Astrocyte (in vitro differentiated cells and primary cell): ENCODE measurements at regions not wholly inside any gene's neighbourhood (a gene's known extent, or its start where the extent isn't known, plus 50 kb on each side); places are given as distances from the start of the nearest gene placed in this dataset.
"Not testable (repeated sequence)": the region's sequence is repeated elsewhere in the genome, so short reads cannot be mapped to it uniquely, and the experiment has no call there.

ENCODE experiments used
- DNase-seq: peaks from one replicate; pipeline ENCODE4 v3.0.0-alpha.2; 2010; ENCODE audit warnings: low read depth
- FAIRE-seq: peaks from 2 replicates; lab custom pipeline; 2011; peaks lifted over from hg19 to GRCh38; lab: Jason Lieb, UNC
- H2AFZ ChIP-seq: 2 replicates; pipeline ENCODE4 v1.6.0; 2012; ENCODE audit warnings: low read depth, low read length, inconsistent platforms
- H3K27ac ChIP-seq: 2 replicates; pipeline ENCODE4 v1.5.1; 2011; ENCODE audit warnings: low read depth, low read length, inconsistent platforms
- H3K27me3 ChIP-seq: 2 replicates; pipeline ENCODE4 v1.6.0; 2011; ENCODE audit warnings: low read length, inconsistent platforms; ENCODE audit not compliant: insufficient read depth
- H3K36me3 ChIP-seq: 2 replicates; pipeline ENCODE4 v1.5.1; 2011; ENCODE audit warnings: low read length, inconsistent platforms; ENCODE audit not compliant: insufficient read depth
- H3K4me1 ChIP-seq: 2 replicates; pipeline ENCODE4 v1.5.1; 2011; ENCODE audit warnings: low read length, inconsistent platforms; ENCODE audit not compliant: insufficient read depth
- H3K4me2 ChIP-seq: 2 replicates; pipeline ENCODE4 v1.6.0; 2012; ENCODE audit warnings: low read length, inconsistent platforms
- H3K4me3 ChIP-seq: 2 replicates; pipeline ENCODE4 v1.5.1; 2011; ENCODE audit warnings: low read depth, mild to moderate bottlenecking, low read length, inconsistent platforms; ENCODE audit not compliant: insufficient read depth
- H3K79me2 ChIP-seq: 2 replicates; pipeline ENCODE4 v1.6.0; 2012; ENCODE audit warnings: mild to moderate bottlenecking, low read length, inconsistent platforms; ENCODE audit not compliant: insufficient read depth
- H3K9ac ChIP-seq: 2 replicates; pipeline ENCODE4 v1.6.0; 2012; ENCODE audit warnings: mild to moderate bottlenecking, low read length, inconsistent platforms
- H3K9me3 ChIP-seq: 2 replicates; pipeline ENCODE4 v1.5.1; 2012; ENCODE audit warnings: low read depth, mild to moderate bottlenecking, low read length, inconsistent platforms; ENCODE audit not compliant: insufficient read depth
- H4K20me1 ChIP-seq: 2 replicates; pipeline ENCODE4 v1.6.0; 2012; ENCODE audit warnings: low read length, inconsistent platforms; ENCODE audit not compliant: insufficient read depth
- H3K27ac Mint-ChIP-seq: one replicate; pipeline ENCODE4 v1.8.0; 2021; ENCODE audit warnings: mild to moderate bottlenecking, mixed read lengths; ENCODE audit not compliant: unreplicated experiment
- H3K27me3 Mint-ChIP-seq: one replicate; pipeline ENCODE4 v1.8.0; 2021; ENCODE audit warnings: low read depth, mixed read lengths; ENCODE audit not compliant: unreplicated experiment
- H3K36me3 Mint-ChIP-seq: one replicate; pipeline ENCODE4 v1.8.0; 2021; ENCODE audit warnings: low read depth, mixed read lengths; ENCODE audit not compliant: unreplicated experiment
- H3K4me1 Mint-ChIP-seq: one replicate; pipeline ENCODE4 v1.8.0; 2021; ENCODE audit warnings: low read depth, mixed read lengths; ENCODE audit not compliant: unreplicated experiment
- H3K4me3 Mint-ChIP-seq: one replicate; pipeline ENCODE4 v1.8.0; 2021; ENCODE audit warnings: mild to moderate bottlenecking, moderate library complexity, mixed read lengths; ENCODE audit not compliant: unreplicated experiment
- H3K9me3 Mint-ChIP-seq: one replicate; pipeline ENCODE4 v1.8.0; 2021; ENCODE audit warnings: mild to moderate bottlenecking, mixed read lengths; ENCODE audit not compliant: unreplicated experiment
- CTCF ChIP-seq: IDR thresholded peaks from 2 replicates; pipeline ENCODE4 v1.5.1; 2011; ENCODE audit warnings: low read depth, mild to moderate bottlenecking, inconsistent platforms, low read length, moderate library complexity; ENCODE audit not compliant: insufficient read depth
- EZH2 ChIP-seq: IDR thresholded peaks from 2 replicates; pipeline ENCODE4 v1.6.1; 2012; ENCODE audit warnings: mild to moderate bottlenecking, low read length, inconsistent platforms; ENCODE audit not compliant: insufficient read depth

DNA sequence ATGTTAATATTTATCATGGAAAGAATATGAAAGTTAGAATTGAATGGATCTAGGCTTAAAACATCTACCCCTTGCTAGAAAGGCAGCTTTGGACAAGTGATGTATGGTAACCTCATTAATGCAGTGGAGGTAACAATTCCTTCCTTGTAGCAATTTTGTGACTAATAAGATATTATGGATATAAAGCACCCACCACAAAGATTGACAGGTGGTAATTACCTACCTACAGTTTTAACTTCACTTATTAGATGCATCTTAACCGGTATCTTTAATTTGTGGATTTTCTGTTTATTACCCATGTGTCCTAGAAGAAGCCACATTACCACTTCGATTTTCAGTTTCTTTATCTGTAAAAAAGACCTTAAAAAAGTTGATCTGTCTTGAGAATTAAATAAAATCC lies 367.0 kb downstream of the DSC3 start:
- no peak overlapping the region for H3K27ac ChIP-seq
- Mint-ChIP-seq H3K27ac (no peak overlapping the region), H3K4me3 (no peak overlapping the region), H3K4me1 (no peaks in the 10 kb centered on the region), H3K27me3 (peaks cover 1% of the 10 kb centered on the region), H3K9me3 (no peaks in the 10 kb centered on the region), H3K36me3 (no peaks in the 10 kb centered on the region)
- DNase-seq (no peak), FAIRE-seq (no peak)
- H3K9me3 ChIP-seq = no peaks in the 10 kb centered on the region
- no peaks in the 10 kb centered on the region for H3K79me2 ChIP-seq
- H2AFZ ChIP-seq = no peak overlapping the region
- H3K4me2 ChIP-seq = no peak overlapping the region
- H3K36me3 ChIP-seq = no peaks in the 10 kb centered on the region
- no peaks in the 10 kb centered on the region for H3K27me3 ChIP-seq
- H3K9ac ChIP-seq = no peak overlapping the region
- H3K4me1 ChIP-seq = no peaks in the 10 kb centered on the region
- H3K4me3 ChIP-seq = no peak overlapping the region
- H4K20me1 ChIP-seq = no peaks in the 10 kb centered on the region
- TF ChIP-seq CTCF (no peak), EZH2 (no peak)

DNA sequence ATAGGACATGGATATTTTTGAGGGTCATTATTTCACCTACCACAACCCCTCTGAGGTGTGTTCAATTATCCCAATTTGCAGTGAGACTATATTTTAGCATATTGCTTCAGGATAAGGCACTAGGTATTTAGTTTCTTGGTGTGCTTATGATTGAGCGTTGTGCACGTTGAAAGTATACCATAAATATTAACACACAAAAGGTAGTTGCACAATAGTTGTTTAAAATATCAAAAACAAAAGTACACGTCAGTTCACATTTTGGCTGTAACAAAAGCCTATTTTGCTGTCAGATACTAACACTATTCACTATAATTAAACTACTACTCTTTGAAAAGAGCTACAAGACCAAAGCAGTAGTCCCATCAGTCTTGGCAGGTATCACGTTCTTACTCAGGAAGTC lies 367.5 kb downstream of the DSC3 start:
- Histone ChIP-seq H3K9ac (no peak overlapping the region), H3K27me3 (no peaks in the 10 kb centered on the region), H3K27ac (no peak overlapping the region), H3K9me3 (no peaks in the 10 kb centered on the region), H2AFZ (no peak overlapping the region), H3K4me3 (no peak overlapping the region), H3K4me1 (no peaks in the 10 kb centered on the region), H3K4me2 (no peak overlapping the region), H3K79me2 (no peaks in the 10 kb centered on the region), H4K20me1 (no peaks in the 10 kb centered on the region), H3K36me3 (no peaks in the 10 kb centered on the region)
- FAIRE-seq (no peak), DNase-seq (no peak)
- Mint-ChIP-seq H3K27ac (no peak overlapping the region), H3K27me3 (peaks cover 1% of the 10 kb centered on the region), H3K36me3 (no peaks in the 10 kb centered on the region), H3K4me1 (no peaks in the 10 kb centered on the region), H3K4me3 (no peak overlapping the region), H3K9me3 (no peaks in the 10 kb centered on the region)
- TF ChIP-seq CTCF = no peak
- TF ChIP-seq EZH2 = no peak

DNA sequence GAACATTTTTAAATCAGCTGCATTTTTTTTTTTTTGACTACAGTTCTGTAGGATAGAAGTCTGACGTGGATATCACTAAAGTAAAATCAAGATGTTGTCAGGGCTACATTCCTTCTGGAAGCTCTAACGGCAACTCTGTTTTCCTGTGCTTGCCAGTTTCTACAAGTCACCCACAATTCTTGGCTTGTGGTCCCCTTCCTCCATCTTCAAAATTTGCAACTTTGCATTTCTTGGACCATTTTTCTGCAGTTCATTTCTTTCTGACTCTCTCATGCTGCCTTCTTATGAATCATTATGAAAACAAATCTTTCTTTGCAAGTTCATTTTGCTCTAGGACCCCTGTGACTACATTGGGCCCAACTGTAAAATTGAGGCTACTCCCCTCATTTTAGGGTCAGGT lies 367.9 kb downstream of the DSC3 start:
- no peak overlapping the region for H3K27ac Mint-ChIP-seq
- no peaks in the 10 kb centered on the region for H3K9me3 ChIP-seq
- H3K27me3 Mint-ChIP-seq = peaks cover 1% of the 10 kb centered on the region
- H4K20me1 ChIP-seq = no peaks in the 10 kb centered on the region
- H3K27me3 ChIP-seq = no peaks in the 10 kb centered on the region
- no peaks in the 10 kb centered on the region for H3K36me3 Mint-ChIP-seq
- no peaks in the 10 kb centered on the region for H3K4me1 Mint-ChIP-seq
- H3K4me3 ChIP-seq = no peak overlapping the region
- H2AFZ ChIP-seq = no peak overlapping the region
- TF ChIP-seq EZH2 = no peak
- no peak for TF ChIP-seq CTCF
- no peak overlapping the region for H3K27ac ChIP-seq
- no peak overlapping the region for H3K4me2 ChIP-seq
- H3K9ac ChIP-seq = no peak overlapping the region
- no peaks in the 10 kb centered on the region for H3K9me3 Mint-ChIP-seq
- H3K4me1 ChIP-seq = no peaks in the 10 kb centered on the region
- FAIRE-seq (no peak), DNase-seq (no peak)
- no peaks in the 10 kb centered on the region for H3K36me3 ChIP-seq
- H3K79me2 ChIP-seq = no peaks in the 10 kb centered on the region
- H3K4me3 Mint-ChIP-seq = no peak overlapping the region

- not testable (repeated sequence) for H3K79me2 ChIP-seq, H3K36me3 Mint-ChIP-seq, H2AFZ ChIP-seq, H3K27ac Mint-ChIP-seq, H3K4me3 ChIP-seq, H3K9ac ChIP-seq, H3K9me3 ChIP-seq, H3K4me2 ChIP-seq, DNase-seq, H3K4me1 Mint-ChIP-seq, H3K9me3 Mint-ChIP-seq, H3K27ac ChIP-seq, H4K20me1 ChIP-seq, FAIRE-seq, H3K4me3 Mint-ChIP-seq, H3K27me3 ChIP-seq, H3K4me1 ChIP-seq, H3K36me3 ChIP-seq, H3K27me3 Mint-ChIP-seq
These were observed 370.1 kb downstream of the DSC3 start for GRCh38 chr18:30672439-30672838.
